Aorta (tissue), 5 donors: ENCODE measurements at regions not wholly inside any gene's neighbourhood (a gene's known extent, or its start where the extent isn't known, plus 50 kb on each side); places are given as distances from the start of the nearest gene placed in this dataset.

Experiments used
- ATAC-seq: fragments of 200-7000 bp; cut with Tn5 transposase; one replicate; pipeline ENCODE4 v1.9.1; 2022; ENCODE audit warnings: moderate library complexity; ENCODE audit not compliant: low FRiP score
- DNase-seq, 2 donors: peaks; one replicate each; pipeline ENCODE4 v3.0.0-alpha.2; 2020
- H3K27ac ChIP-seq, 2 donors: one replicate each; pipeline ENCODE4 v1.5.1; 2013; ENCODE audit warnings: low read length in 2 of 2, mild to moderate bottlenecking in 2 of 2, moderate library complexity in 2 of 2, control low read depth in 1 of 2, inconsistent platforms in 1 of 2, low read depth in 1 of 2
- H3K27me3 ChIP-seq, 2 donors: one replicate each; pipeline ENCODE4 v1.6.1; 2013; ENCODE audit warnings: control low read depth in 1 of 2, low read length in 1 of 2, mild to moderate bottlenecking in 1 of 2, moderate library complexity in 1 of 2; ENCODE audit not compliant: insufficient read depth in 2 of 2, control insufficient read depth in 1 of 2
- H3K36me3 ChIP-seq, 2 donors: one replicate each; pipeline ENCODE4 v1.6.1; 2013; ENCODE audit warnings: control low read depth in 1 of 2, low read length in 1 of 2, mild to moderate bottlenecking in 1 of 2; ENCODE audit not compliant: insufficient read depth in 2 of 2, control insufficient read depth in 1 of 2
- H3K4me1 ChIP-seq, 2 donors: one replicate each; pipeline ENCODE4 v1.6.1; 2013; ENCODE audit warnings: low read length in 2 of 2, control low read depth in 1 of 2, mild to moderate bottlenecking in 1 of 2, moderate library complexity in 1 of 2; ENCODE audit not compliant: insufficient read depth in 2 of 2, control insufficient read depth in 1 of 2
- H3K4me3 ChIP-seq, 2 donors: one replicate each; pipeline ENCODE4 v1.5.1; 2013; ENCODE audit warnings: low read length in 2 of 2, control low read depth in 1 of 2, mild to moderate bottlenecking in 1 of 2
- H3K9me3 ChIP-seq: one replicate; pipeline ENCODE4 v1.6.1; 2013; ENCODE audit warnings: mild to moderate bottlenecking, low read length; ENCODE audit not compliant: control insufficient read depth
- WGBS, 2 donors: extraction: QIAGEN DNeasy Blood & Tissue Kit; methylation state at CpG; one replicate each; pipeline ENCODE4 v1.1.7; 2013; 5-methylcytosine and 5-hydroxymethylcytosine counted together
- intact Hi-C, 2 donors: fragments of 100-400 bp; cut with DNase I; formaldehyde crosslinking; loops; one replicate each; pipeline versions ENCODE4 v1.14.2 to v1.15.0; 2022
- donor health status: healthy with polysubstance abuse.
- donor health status: Bipolar disorder and iron deficiency.
- donor health status: DM: no; HTN: no; CAD: no.
- donor health status: DM: no; HTN: no; CAD: no.
- donor health status: DM: yes; HTN: yes; CAD: no.

GRCh38 chr6:112697265-112697664 is 350.1 kb downstream of the RFPL4B start:
- no peaks in the 10 kb centered on the region for H3K36me3 ChIP-seq
- H3K4me1 ChIP-seq = no peaks in the 10 kb centered on the region
- intact Hi-C loops = no loop called here
- ATAC-seq (no peak), DNase-seq (no peak)
- no peaks in the 10 kb centered on the region for H3K9me3 ChIP-seq
- no peak overlapping the region for H3K4me3 ChIP-seq
- 94 to 95% methylated on average over 4 of the region's 4 CpGs for WGBS, 2 donors
- H3K27ac ChIP-seq = no peak overlapping the region
- no peaks in the 10 kb centered on the region for H3K27me3 ChIP-seq

- 49 to 50% methylated on average over 5 of the region's 5 CpGs for WGBS, 2 donors
- Histone ChIP-seq H3K27me3 (no peaks in the 10 kb centered on the region), H3K9me3 (no peaks in the 10 kb centered on the region), H3K4me1 (no peaks in the 10 kb centered on the region), H3K27ac (no peak overlapping the region), H3K4me3 (no peak overlapping the region), H3K36me3 (no peaks in the 10 kb centered on the region)
- ATAC-seq = no peak
- intact Hi-C loops = no loop called here
- no peak for DNase-seq
Measured at GRCh38 chr6:112701201-112701600, 354.1 kb downstream of the RFPL4B start.

- ATAC-seq (no peak), DNase-seq (no peak)
- 60 to 74% methylated on average over 2 of the region's 2 CpGs for WGBS, 2 donors
- Histone ChIP-seq H3K4me3 (no peak overlapping the region), H3K27me3 (no peaks in the 10 kb centered on the region), H3K9me3 (no peaks in the 10 kb centered on the region), H3K36me3 (no peaks in the 10 kb centered on the region), H3K4me1 (no peaks in the 10 kb centered on the region), H3K27ac (no peak overlapping the region)
- intact Hi-C loops = no loop called here
Measured at GRCh38 chr6:112710710-112711109, 363.6 kb downstream of the RFPL4B start.

GRCh38 chr6:112713402-112713801 is 366.3 kb downstream of the RFPL4B start:
- no peaks in the 10 kb centered on the region for H3K4me1 ChIP-seq
- H3K36me3 ChIP-seq = no peaks in the 10 kb centered on the region
- no peaks in the 10 kb centered on the region for H3K27me3 ChIP-seq
- ATAC-seq (no peak), DNase-seq (no peak)
- H3K27ac ChIP-seq = no peak overlapping the region
- WGBS, 2 donors = 84 to 88% methylated on average over 2 of the region's 2 CpGs
- intact Hi-C loops = no loop called here
- H3K9me3 ChIP-seq = no peaks in the 10 kb centered on the region
- H3K4me3 ChIP-seq = no peak overlapping the region

- Histone ChIP-seq H3K27ac (no peak overlapping the region), H3K4me3 (no peak overlapping the region), H3K27me3 (no peaks in the 10 kb centered on the region), H3K9me3 (no peaks in the 10 kb centered on the region), H3K36me3 (no peaks in the 10 kb centered on the region), H3K4me1 (no peaks in the 10 kb centered on the region)
- DNase-seq = no peak
- WGBS, 2 donors = 72 to 81% methylated on average over 3 of the region's 3 CpGs
- intact Hi-C loops = no loop called here
- ATAC-seq = no peak
Measured at GRCh38 chr6:112717401-112717800, 370.3 kb downstream of the RFPL4B start.

- Histone ChIP-seq H3K4me3 (no peak overlapping the region), H3K27me3 (no peaks in the 10 kb centered on the region), H3K27ac (no peak overlapping the region), H3K9me3 (no peaks in the 10 kb centered on the region), H3K36me3 (no peaks in the 10 kb centered on the region), H3K4me1 (no peaks in the 10 kb centered on the region)
- intact Hi-C loops = no loop called here
- ATAC-seq (no peak), DNase-seq (no peak)
- WGBS, 2 donors = 18 to 23% methylated on average over 2 of the region's 2 CpGs
Measured at GRCh38 chr6:112717856-112718255, 370.7 kb downstream of the RFPL4B start.

GRCh38 chr6:112725541-112726085 is 378.5 kb downstream of the RFPL4B start:
- Histone ChIP-seq H3K4me3 (no peak overlapping the region), H3K27ac (no peak overlapping the region), H3K36me3 (no peaks in the 10 kb centered on the region), H3K27me3 (peaks cover 0 to 2% of the 10 kb centered on the region in 2 donors), H3K9me3 (peaks cover 1% of the 10 kb centered on the region), H3K4me1 (no peaks in the 10 kb centered on the region)
- DNase-seq (no peak), ATAC-seq (no peak)
- 91% methylated on average over 6 of the region's 6 CpGs for WGBS, 2 donors
- intact Hi-C loops = no loop called here

GRCh38 chr6:112735129-112735528 is 388.0 kb downstream of the RFPL4B start:
- Histone ChIP-seq H3K36me3 (no peaks in the 10 kb centered on the region), H3K4me3 (no peak overlapping the region), H3K4me1 (no peaks in the 10 kb centered on the region), H3K27me3 (no peaks in the 10 kb centered on the region), H3K9me3 (no peaks in the 10 kb centered on the region), H3K27ac (no peak overlapping the region)
- ATAC-seq (no peak), DNase-seq (no peak)
- WGBS, 2 donors = 95% methylated on average over 1 of the region's 1 CpG
- intact Hi-C loops = no loop called here

- Histone ChIP-seq H3K4me1 (no peaks in the 10 kb centered on the region), H3K27ac (no peak overlapping the region), H3K27me3 (no peaks in the 10 kb centered on the region), H3K4me3 (no peak overlapping the region), H3K9me3 (no peaks in the 10 kb centered on the region), H3K36me3 (no peaks in the 10 kb centered on the region)
- intact Hi-C loops = no loop called here
- no peak for ATAC-seq
- no peak for DNase-seq
Measured at GRCh38 chr6:112739766-112740165, 392.6 kb downstream of the RFPL4B start.
